COLO829 (cell line): ENCODE measurements at regions not wholly inside any gene's neighbourhood (a gene's known extent, or its start where the extent isn't known, plus 50 kb on each side); places are given as distances from the start of the nearest gene placed in this dataset.
A peak's percentile ranks its signal among the peaks of the same experiment; 100 is the strongest.
"Not testable (repeated sequence)": the region's sequence is repeated elsewhere in the genome, so short reads cannot be mapped to it uniquely, and the experiment has no call there.

Source experiments
- DNase-seq: peaks from one replicate; pipeline ENCODE4 v3.0.0; 2012; ENCODE audit warnings: low spot score

GRCh38 chr6:146938266-146938665 lies 266.0 kb upstream of the STXBP5 start:
- DNase-seq: no peak

- DNase-seq: not testable (repeated sequence)
Observed at GRCh38 chr6:146939456-146939855, 264.8 kb upstream of the STXBP5 start.

GRCh38 chr6:146943664-146944063 lies 260.6 kb upstream of the STXBP5 start:
- no peak for DNase-seq

GRCh38 chr6:146944077-146944476 lies 260.1 kb upstream of the STXBP5 start:
- DNase-seq: no peak

- peak; percentile 71 for DNase-seq
Observed at GRCh38 chr6:146944809-146945208, 259.4 kb upstream of the STXBP5 start.

- DNase-seq: no peak
Observed at GRCh38 chr6:146946559-146946958, 257.7 kb upstream of the STXBP5 start.

- no peak for DNase-seq
Observed at GRCh38 chr6:146948790-146949342, 255.4 kb upstream of the STXBP5 start.

- DNase-seq: no peak
Observed at GRCh38 chr6:146949425-146949824, 254.8 kb upstream of the STXBP5 start.

- DNase-seq: no peak
Observed at GRCh38 chr6:146950351-146950835, 253.8 kb upstream of the STXBP5 start.

GRCh38 chr6:146955570-146955969 lies 248.6 kb upstream of the STXBP5 start:
- no peak for DNase-seq

- DNase-seq: no peak
Observed at GRCh38 chr6:146957181-146958093, 246.8 kb upstream of the STXBP5 start.

GRCh38 chr6:146961831-146962230 lies 242.4 kb upstream of the STXBP5 start:
- no peak for DNase-seq

- DNase-seq: no peak
Observed at GRCh38 chr6:146962329-146962728, 241.9 kb upstream of the STXBP5 start.

GRCh38 chr6:146965110-146965689 lies 239.0 kb upstream of the STXBP5 start:
- no peak for DNase-seq

- peak; percentile 16 for DNase-seq
Observed at GRCh38 chr6:146968041-146968760, 236.0 kb upstream of the STXBP5 start.

- DNase-seq: peak; percentile 8
Observed at GRCh38 chr6:146972546-146972945, 231.7 kb upstream of the STXBP5 start.

GRCh38 chr6:146974351-146974750 lies 229.9 kb upstream of the STXBP5 start:
- no peak for DNase-seq

- no peak for DNase-seq
Observed at GRCh38 chr6:146975093-146975492, 229.1 kb upstream of the STXBP5 start.

- no peak for DNase-seq
Observed at GRCh38 chr6:146980900-146981329, 223.3 kb upstream of the STXBP5 start.

GRCh38 chr6:146981981-146982380 lies 222.2 kb upstream of the STXBP5 start:
- DNase-seq: no peak

GRCh38 chr6:146984251-146984924 lies 219.8 kb upstream of the STXBP5 start:
- peak; percentile 18 for DNase-seq

GRCh38 chr6:146985111-146985510 lies 219.1 kb upstream of the STXBP5 start:
- peak; percentile 8 for DNase-seq
